Fibroblast of skin of scalp (primary cell): ENCODE measurements at regions not wholly inside any gene's neighbourhood (a gene's known extent, or its start where the extent isn't known, plus 50 kb on each side); places are given as distances from the start of the nearest gene placed in this dataset.
"Not testable (repeated sequence)": the region's sequence is repeated elsewhere in the genome, so short reads cannot be mapped to it uniquely, and the experiment has no call there.

Source experiments
- DNase-seq: peaks from one replicate; pipeline ENCODE4 v3.0.0-alpha.2; 2013

DNA sequence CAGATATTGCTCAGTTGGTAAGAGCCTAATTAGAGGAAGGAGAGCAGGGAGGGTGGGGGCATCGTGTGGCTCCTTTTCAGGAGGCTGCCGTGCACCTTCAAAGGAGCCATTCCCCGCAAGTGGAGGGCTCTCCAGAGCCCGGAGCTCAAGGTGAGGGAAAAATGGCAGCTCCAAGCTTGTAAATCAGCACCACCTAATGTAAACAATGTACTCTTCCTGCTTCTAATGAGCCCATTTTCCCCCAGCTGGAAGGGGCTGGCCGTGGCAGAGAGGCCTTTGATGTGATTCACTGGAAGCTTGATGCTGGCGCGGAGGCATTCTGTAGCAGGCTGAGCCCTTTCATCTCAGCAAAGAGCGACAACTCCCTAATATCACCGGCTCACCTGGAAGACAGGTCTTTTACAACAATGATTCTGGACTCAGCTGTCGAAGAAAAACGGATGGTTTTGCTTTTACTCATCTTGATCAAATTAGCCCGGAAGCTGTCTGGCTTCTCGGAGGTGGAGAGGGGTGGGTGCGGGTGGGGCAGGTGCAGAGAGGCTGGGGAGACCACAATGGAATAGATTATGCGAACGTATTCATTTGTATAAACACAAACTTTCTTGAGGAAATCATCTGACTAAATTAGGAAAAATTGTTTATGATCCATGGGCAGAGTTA is 112.5 kb downstream of the RRAGC start:
- DNase-seq = no peak

GRCh38 chr1:38746402-38746935 is 113.1 kb downstream of the RRAGC start:
- no peak for DNase-seq

DNA sequence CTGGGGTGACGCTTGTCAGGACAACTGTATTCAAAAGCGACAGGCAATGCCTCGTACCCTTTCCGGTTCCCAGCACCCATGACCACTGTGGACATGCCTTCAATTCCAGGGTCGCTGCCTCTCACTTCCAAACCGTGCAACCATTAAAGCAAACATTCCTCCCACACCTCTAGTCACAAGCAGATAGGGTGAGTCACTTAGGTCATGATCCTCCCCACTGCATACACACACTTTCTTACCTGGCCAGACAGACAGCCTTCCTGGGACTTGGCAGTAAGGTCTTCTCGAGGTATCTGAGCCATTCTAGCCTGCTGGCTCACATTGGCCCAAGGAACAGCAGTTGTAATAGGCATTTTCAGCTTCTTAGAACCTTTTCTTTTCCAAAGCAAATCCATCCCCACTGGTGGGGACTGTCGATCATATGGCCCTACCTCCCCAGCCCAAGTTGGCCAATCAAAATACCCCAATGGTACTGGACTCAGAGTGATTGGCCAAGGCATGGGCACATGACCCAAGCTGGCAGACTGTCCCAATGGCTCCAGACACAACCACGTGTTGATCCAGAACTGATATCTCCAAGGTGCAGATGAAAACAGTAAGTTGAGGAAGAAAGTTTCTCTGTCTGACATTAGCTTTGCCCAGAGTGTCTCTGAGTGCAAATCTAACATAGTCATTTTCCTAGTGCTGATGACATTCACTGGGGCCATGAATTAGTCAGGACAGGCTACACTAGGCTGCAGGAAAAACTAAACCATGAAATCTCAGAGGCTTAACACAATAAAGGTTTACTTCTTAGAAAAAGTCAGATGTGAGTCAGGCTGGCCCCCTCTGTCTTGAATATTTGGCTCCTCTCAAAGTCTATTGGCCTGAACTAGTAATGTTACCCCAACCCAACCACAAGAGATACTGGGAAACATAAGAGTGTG is 113.8 kb downstream of the RRAGC start:
- DNase-seq = no peak

- DNase-seq = no peak
These were observed 114.9 kb downstream of the RRAGC start for GRCh38 chr1:38744452-38745350.

GRCh38 chr1:38743184-38743583 is 116.4 kb downstream of the RRAGC start:
- no peak for DNase-seq

DNA sequence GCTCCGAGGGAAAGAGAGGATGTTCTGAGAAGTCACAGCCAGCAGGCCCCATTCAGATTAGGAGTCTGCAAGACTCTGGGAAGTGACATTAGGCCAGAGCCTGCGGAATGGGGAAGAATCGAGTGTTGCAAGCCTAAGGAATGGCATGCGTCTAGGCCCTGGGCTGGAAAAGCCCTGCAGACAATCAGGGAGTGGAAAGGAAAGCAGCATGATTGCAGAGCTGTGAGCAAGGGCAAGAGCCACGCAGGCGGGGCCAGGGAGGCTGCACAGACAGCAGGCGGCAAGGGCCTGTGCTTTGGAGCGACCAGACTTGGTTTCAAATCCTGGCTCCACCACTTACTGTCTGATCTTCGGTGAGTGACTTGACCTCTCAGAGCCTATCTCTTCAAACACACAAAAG is 118.2 kb downstream of the RRAGC start:
- DNase-seq = peak; percentile 39

DNA sequence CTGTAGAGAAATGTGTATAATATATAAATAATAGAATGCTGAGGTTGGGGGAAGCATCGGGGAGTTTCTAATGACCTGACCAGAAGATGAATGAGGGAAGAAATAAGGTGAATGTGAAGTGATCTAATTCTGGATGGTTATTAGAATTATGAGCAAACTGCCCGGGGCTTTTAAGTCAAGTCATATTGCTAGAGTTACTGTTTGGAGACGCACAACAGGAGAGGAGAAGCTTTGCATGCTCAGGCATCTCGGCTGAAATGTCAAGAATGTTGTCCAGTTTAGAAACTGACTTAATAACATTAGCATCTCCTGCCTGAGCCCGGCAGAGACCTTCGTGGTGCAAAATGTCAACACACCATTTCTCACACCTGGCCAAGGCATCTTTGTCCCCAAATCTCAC is 119.1 kb downstream of the RRAGC start:
- peak; percentile 11 for DNase-seq

- no peak for DNase-seq
These were observed 121.4 kb downstream of the RRAGC start for GRCh38 chr1:38738207-38738606.

DNA sequence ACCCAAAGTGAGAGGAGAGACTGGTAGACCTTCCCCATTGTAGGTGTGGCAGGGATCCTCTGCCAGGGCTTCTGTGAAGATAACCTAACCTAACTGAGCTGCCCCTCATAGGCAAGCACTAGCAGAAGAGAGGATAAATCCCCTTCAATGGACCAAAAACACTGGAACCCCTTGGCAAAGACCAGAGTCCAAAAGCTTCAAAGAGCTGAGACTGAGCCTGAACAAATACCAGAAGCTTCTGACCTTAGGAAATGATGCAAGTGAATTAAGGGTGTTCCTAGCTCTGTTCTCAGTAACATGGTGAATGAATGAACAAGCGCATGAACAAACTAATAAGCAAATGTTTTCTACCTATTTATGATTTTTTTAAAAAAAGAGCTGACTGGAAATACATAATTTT is 123.2 kb downstream of the RRAGC start:
- DNase-seq = no peak

GRCh38 chr1:38735651-38736161 is 123.9 kb downstream of the RRAGC start:
- DNase-seq = peak; percentile 64

GRCh38 chr1:38733761-38734160 is 125.8 kb downstream of the RRAGC start:
- no peak for DNase-seq

- no peak for DNase-seq
These were observed 128.8 kb downstream of the RRAGC start for GRCh38 chr1:38730511-38731397.

DNA sequence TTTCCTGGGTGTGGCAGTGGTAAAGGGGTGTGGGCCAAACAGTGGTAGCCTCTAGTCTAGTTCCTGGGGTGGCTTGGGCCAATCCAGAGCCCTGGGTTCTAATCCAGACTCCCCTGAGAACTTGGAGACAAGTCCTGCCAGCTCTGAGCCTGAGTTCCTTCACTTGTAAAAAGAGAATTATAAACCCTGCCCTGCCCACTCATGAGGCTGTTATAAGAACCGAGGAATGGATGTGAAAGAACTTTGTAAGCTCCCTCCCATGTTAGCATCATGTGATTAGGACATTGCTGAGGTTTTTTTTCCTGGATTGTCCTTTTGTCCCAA is 131.0 kb downstream of the RRAGC start:
- no peak for DNase-seq

DNA sequence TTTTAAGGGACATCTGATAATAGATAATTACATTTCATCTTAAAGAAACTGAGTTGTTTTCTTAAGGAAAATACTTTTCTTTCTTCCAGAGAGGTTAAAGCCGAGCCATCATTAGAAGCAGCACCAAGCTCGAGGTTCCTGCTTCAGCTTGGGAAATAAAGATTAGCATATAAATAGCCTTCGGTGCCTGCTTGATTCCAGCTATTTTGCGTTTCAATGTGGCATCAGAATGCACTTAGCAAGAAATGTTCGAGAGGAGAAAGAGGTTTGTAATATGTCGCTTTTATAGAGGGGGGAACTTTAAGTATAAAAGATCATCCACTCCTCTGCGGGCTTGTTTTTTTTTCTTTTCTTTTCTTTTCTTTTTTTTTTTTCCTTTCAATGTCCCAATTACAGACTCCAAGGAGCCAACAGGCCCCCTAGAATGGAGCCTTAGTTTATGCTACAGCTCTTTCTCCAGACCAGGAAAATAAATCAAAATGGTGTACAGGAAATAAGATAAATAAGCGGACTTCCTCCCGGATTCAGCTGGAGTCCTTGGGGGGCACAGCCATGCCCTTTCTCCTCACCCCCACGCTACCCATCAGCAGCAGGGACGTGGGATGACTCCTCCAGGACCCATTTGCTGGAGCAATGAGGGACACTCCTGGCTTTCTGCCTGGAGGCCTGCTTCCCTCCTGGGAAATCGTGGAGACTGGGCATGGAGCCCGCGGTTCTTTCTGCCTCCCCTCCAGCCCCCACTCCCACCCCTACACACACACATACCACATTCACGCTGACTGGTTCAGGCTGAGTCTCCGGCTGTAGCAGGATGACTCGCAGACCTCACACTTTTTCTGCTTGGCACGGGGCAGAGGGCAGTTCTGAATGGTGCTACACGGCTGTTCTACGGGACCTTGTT is 131.6 kb downstream of the RRAGC start:
- DNase-seq = peak; percentile 87

DNA sequence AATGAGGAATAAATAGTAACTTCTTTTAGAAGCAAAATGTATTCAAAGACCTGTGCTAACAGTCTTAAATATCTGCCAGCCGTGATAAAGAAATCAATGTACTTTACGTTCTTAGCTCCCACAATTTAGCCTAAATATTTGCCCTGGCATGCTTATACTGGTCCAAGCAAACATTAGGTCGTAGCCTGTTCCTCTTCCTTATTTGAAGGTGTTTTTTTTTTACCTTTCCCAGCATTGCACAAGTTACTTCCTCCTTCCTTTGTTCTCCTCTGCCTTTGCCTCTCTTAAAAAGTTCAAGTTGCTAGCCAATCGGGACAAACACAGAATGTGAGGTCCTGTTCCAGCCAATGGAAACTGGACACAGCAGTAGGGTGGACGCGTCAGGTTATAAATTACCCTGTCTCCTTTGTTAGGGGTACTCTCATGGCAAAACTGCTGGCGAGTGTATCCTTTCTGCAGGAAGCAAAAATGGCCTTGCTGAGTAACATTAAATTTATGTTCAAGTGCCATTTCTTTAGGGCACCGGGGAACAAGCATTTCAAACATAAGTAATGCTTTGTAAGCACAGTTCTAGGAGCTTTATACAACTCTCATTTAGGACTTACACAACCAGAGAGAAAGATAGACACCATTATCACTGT is 134.1 kb downstream of the RRAGC start:
- not testable (repeated sequence) for DNase-seq

GRCh38 chr1:38724160-38725131 is 135.1 kb downstream of the RRAGC start:
- no peak for DNase-seq

- no peak for DNase-seq
These were observed 137.8 kb downstream of the RRAGC start for GRCh38 chr1:38721816-38722215.

- no peak for DNase-seq
These were observed 139.7 kb downstream of the RRAGC start for GRCh38 chr1:38719880-38720279.

DNA sequence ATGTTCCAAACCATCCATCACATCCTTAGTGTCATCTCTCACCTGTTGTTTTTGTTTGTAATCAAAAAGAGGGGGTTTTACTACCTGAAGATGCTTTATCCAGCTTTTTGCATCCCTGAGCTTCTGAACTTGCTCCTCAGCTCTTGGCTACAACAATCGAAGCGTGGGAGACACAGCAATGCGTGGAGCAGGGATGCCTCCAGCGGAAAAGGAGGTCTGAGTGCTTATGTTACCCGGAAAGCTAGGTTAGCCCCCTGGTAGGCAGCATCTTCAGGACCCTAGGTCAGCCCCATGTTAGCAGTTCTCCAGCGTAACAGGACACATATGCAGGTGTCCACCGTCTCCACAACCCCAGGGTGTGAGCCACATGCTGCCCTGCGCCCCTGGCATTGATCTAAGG is 141.5 kb downstream of the RRAGC start:
- DNase-seq = no peak
